A673 (cell line): ENCODE measurements at regions not wholly inside any gene's neighbourhood (a gene's known extent, or its start where the extent isn't known, plus 50 kb on each side); places are given as distances from the start of the nearest gene placed in this dataset.

ENCODE experiments used
- BruUV-seq: library from RNA; stranded (reverse); fragments of 400-500 nt; replicated peaks from 2 replicates; lab custom pipeline; 2021; lab: Mats Ljungman, UMichigan
- CTCF ChIA-PET: fragments of 300-600 bp; sonication (Branson Sonifier 250); formaldehyde crosslinking; loops from one replicate; lab custom pipeline; 2022; ENCODE audit warnings: antibody characterized with exemption; lab: Charles Lee
- POLR2A ChIA-PET: fragments of 300-600 bp; sonication (Branson Sonifier 250); formaldehyde crosslinking; loops from one replicate; lab custom pipeline; 2022; ENCODE audit warnings: antibody characterized with exemption; ENCODE audit not compliant: low non-redundant PET; lab: Charles Lee
- DNase-seq: peaks from one replicate; pipeline ENCODE4 v3.0.0-alpha.2; 2015; ENCODE audit warnings: low spot score
- H3K27ac ChIP-seq: fragments of 200-600 bp; sonication (generic); 2 replicates; pipeline ENCODE4 v1.5.1; 2016; ENCODE audit warnings: mixed run types, low read depth, mild to moderate bottlenecking, mixed read lengths, antibody characterized with exemption, low read length; ENCODE audit not compliant: poor library complexity, severe bottlenecking
- H3K27me3 ChIP-seq: fragments of 200-600 bp; sonication (generic); replicated peaks from 2 replicates; pipeline ENCODE4 v1.6.1; 2017; ENCODE audit warnings: mixed run types, low read depth, mild to moderate bottlenecking, mixed read lengths, antibody characterized with exemption, low read length; ENCODE audit not compliant: insufficient read depth, poor library complexity
- H3K36me3 ChIP-seq: fragments of 200-600 bp; sonication (generic); 2 replicates; pipeline ENCODE4 v1.6.1; 2016; ENCODE audit warnings: mixed run types, mild to moderate bottlenecking, mixed read lengths, antibody characterized with exemption, low read length; ENCODE audit not compliant: insufficient read depth, poor library complexity, severe bottlenecking
- H3K4me1 ChIP-seq: fragments of 200-600 bp; sonication (generic); 2 replicates; pipeline ENCODE4 v1.6.1; 2017; ENCODE audit warnings: mixed run types, mild to moderate bottlenecking, mixed read lengths, antibody characterized with exemption, low read length; ENCODE audit not compliant: insufficient read depth, poor library complexity, severe bottlenecking
- H3K4me3 ChIP-seq: fragments of 200-600 bp; sonication (generic); 2 replicates; pipeline ENCODE4 v1.5.1; 2016; ENCODE audit warnings: low read depth, mixed run types, mild to moderate bottlenecking, mixed read lengths, low read length; ENCODE audit not compliant: poor library complexity, severe bottlenecking
- H3K9me3 ChIP-seq: fragments of 200-600 bp; sonication (generic); 2 replicates; pipeline ENCODE4 v1.6.1; 2016; ENCODE audit warnings: mixed run types, low read depth, mild to moderate bottlenecking, mixed read lengths, antibody characterized with exemption, low read length; ENCODE audit not compliant: poor library complexity, severe bottlenecking
- EZH2 ChIP-seq: fragments of 200-600 bp; sonication (generic); IDR thresholded peaks from 2 replicates; pipeline ENCODE4 v1.6.1; 2017; ENCODE audit warnings: borderline replicate concordance, low read depth, mild to moderate bottlenecking, mixed read lengths, antibody characterized with exemption, low read length; ENCODE audit not compliant: poor library complexity, severe bottlenecking
- intact Hi-C: fragments of 100-400 bp; cut with micrococcal nuclease; formaldehyde crosslinking; loops from one replicate; pipeline ENCODE4 v1.10.0; 2022; ENCODE audit not compliant: unreplicated experiment
- TF ChIP-seq, protein P1 (sequence below): fragments of 300-800, 200-600 bp; sonication (generic); conservative IDR thresholded peaks from 2 replicates; pipeline ENCODE4 v1.5.1; 2017; ENCODE audit warnings: low read depth, mild to moderate bottlenecking, antibody characterized with exemption, low read length, moderate library complexity, mixed read lengths

DNA sequence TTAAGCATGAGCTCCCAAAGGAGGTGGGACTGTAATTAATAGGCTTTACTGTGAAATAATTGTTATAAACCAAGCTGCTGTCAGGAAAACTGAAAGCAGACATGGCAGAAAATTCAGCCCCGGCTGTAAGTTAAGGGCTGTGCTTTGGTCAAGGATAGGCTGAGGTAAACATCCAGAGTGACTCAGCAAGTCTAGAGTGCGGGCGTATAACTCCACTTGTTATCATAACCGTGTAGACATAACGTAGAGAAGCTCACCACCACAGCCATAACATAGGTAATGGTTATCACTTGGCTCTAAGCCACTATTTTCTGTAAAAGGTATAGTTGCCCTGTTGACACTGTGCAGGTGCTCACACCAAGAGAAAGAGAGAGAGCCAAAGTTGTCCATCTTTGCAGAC is 316.8 kb downstream of the DCDC2C start:
- intact Hi-C loops, result no loop called here
- no peak overlapping the region for H3K4me3 ChIP-seq
- ChIA-PET CTCF (no interaction called here), POLR2A (no interaction called here)
- H3K4me1 ChIP-seq, result peaks cover 9% of the 10 kb centered on the region
- no peak for TF ChIP-seq EZH2
- TF ChIP-seq, protein P1, sequence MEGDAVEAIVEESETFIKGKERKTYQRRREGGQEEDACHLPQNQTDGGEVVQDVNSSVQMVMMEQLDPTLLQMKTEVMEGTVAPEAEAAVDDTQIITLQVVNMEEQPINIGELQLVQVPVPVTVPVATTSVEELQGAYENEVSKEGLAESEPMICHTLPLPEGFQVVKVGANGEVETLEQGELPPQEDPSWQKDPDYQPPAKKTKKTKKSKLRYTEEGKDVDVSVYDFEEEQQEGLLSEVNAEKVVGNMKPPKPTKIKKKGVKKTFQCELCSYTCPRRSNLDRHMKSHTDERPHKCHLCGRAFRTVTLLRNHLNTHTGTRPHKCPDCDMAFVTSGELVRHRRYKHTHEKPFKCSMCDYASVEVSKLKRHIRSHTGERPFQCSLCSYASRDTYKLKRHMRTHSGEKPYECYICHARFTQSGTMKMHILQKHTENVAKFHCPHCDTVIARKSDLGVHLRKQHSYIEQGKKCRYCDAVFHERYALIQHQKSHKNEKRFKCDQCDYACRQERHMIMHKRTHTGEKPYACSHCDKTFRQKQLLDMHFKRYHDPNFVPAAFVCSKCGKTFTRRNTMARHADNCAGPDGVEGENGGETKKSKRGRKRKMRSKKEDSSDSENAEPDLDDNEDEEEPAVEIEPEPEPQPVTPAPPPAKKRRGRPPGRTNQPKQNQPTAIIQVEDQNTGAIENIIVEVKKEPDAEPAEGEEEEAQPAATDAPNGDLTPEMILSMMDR, result no peak
- H3K27ac ChIP-seq, result no peak overlapping the region
- H3K27me3 ChIP-seq, result no peaks in the 10 kb centered on the region
- H3K9me3 ChIP-seq, result no peaks in the 10 kb centered on the region
- no peaks in the 10 kb centered on the region for H3K36me3 ChIP-seq
- no TSS peak for BruUV-seq
- DNase-seq, result no peak

DNA sequence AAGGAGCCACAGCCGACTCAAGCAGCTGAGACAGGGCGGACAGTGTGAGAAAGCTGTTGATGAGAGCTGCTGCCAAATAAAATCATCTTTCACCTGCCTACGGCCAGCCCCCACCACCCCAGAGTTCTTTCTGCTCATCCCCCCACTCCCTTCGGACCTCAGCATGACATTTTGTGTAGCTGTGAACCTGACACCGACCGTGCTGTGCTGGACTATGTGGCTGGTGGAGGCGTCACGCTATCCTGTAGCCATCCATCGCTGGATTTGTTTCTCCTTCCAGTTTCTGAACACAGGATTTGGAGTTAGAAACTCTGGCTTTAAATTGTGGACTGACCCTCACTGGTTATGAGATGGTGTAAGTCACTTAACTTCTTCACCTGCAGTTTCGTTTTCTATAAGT is 317.3 kb downstream of the DCDC2C start:
- POLR2A ChIA-PET, result no interaction called here
- TF ChIP-seq EZH2, result no peak
- TF ChIP-seq, protein P1, result no peak
- Histone ChIP-seq H3K4me3 (no peak overlapping the region), H3K9me3 (no peaks in the 10 kb centered on the region), H3K36me3 (no peaks in the 10 kb centered on the region), H3K27ac (no peak overlapping the region), H3K27me3 (no peaks in the 10 kb centered on the region), H3K4me1 (peaks cover 9% of the 10 kb centered on the region)
- intact Hi-C loops, result no loop called here
- DNase-seq, result no peak
- no TSS peak for BruUV-seq
- CTCF ChIA-PET, result no interaction called here

DNA sequence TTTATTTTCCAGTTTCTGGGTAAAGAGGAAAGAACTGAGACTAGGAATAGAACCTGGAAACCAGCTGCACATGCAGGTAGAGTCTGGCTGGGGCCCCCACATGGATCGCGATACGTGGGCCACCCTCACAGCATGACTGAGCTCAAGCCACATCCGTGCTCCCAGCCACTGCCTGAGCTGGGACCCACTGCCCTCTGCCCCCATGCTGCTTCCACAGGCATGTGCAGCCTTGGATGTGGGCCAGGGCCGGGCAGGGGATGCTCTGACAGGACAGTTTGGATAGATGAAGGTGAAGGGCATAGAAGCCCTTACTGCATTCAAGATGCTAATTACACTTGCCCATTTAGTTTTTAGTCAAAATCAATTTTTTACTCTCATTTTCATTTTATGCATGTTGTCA is 321.2 kb downstream of the DCDC2C start:
- Histone ChIP-seq H3K27ac (no peak overlapping the region), H3K36me3 (no peaks in the 10 kb centered on the region), H3K4me1 (peaks cover 9% of the 10 kb centered on the region), H3K27me3 (no peaks in the 10 kb centered on the region), H3K9me3 (no peaks in the 10 kb centered on the region), H3K4me3 (no peak overlapping the region)
- ChIA-PET CTCF (no interaction called here), POLR2A (no interaction called here)
- intact Hi-C loops, result no loop called here
- DNase-seq, result no peak
- no TSS peak for BruUV-seq
- TF ChIP-seq, protein P1, result no peak
- no peak for TF ChIP-seq EZH2
